Liver (tissue), 7 donors: ENCODE measurements at regions not wholly inside any gene's neighbourhood (a gene's known extent, or its start where the extent isn't known, plus 50 kb on each side); places are given as distances from the start of the nearest gene placed in this dataset.

ENCODE experiments used
- DNase-seq: peaks from one replicate; pipeline ENCODE4 v3.0.0-alpha.2; 2017; ENCODE audit warnings: low spot score
- H3K27ac ChIP-seq, 2 donors: one replicate each; pipeline ENCODE4 v1.7.0; 2013; ENCODE audit warnings: inconsistent platforms in 2 of 2, low read length in 2 of 2, control low read depth in 1 of 2, low read depth in 1 of 2, mild to moderate bottlenecking in 1 of 2
- H3K27me3 ChIP-seq, 4 donors: one replicate each; pipeline versions ENCODE4 v1.6.1 to v1.7.0; 2013; ENCODE audit warnings: low read length in 3 of 4, inconsistent platforms in 1 of 4, mild to moderate bottlenecking in 1 of 4, moderate library complexity in 1 of 4; ENCODE audit not compliant: control insufficient read depth in 4 of 4, insufficient read depth in 4 of 4
- H3K36me3 ChIP-seq, 4 donors: one replicate each; pipeline versions ENCODE4 v1.6.1 to v1.7.0; 2013; ENCODE audit warnings: low read length in 3 of 4, mild to moderate bottlenecking in 3 of 4, low read depth in 1 of 4, moderate library complexity in 1 of 4; ENCODE audit not compliant: control insufficient read depth in 4 of 4, insufficient read depth in 3 of 4
- H3K4me1 ChIP-seq, 4 donors: one replicate each; pipeline versions ENCODE4 v1.6.1 to v1.7.0; 2013; ENCODE audit warnings: low read length in 3 of 4, mild to moderate bottlenecking in 3 of 4, moderate library complexity in 1 of 4; ENCODE audit not compliant: control insufficient read depth in 4 of 4, insufficient read depth in 4 of 4
- H3K4me3 ChIP-seq, 3 donors: one replicate each; pipeline versions ENCODE4 v1.6.1 to v1.7.0; 2013; ENCODE audit warnings: low read length in 3 of 3, control low read depth in 1 of 3, low read depth in 1 of 3, mild to moderate bottlenecking in 1 of 3
- H3K9ac ChIP-seq, 2 donors: one replicate each; pipeline ENCODE4 v1.7.0; 2013; ENCODE audit warnings: low read length in 2 of 2, mild to moderate bottlenecking in 2 of 2, moderate library complexity in 2 of 2, control low read depth in 1 of 2, low read depth in 1 of 2
- H3K9me3 ChIP-seq, 4 donors: one replicate each; pipeline versions ENCODE4 v1.6.1 to v1.7.0; 2013; ENCODE audit warnings: low read length in 3 of 4; ENCODE audit not compliant: control insufficient read depth in 4 of 4
- ATF3 ChIP-seq: IDR thresholded peaks from 2 replicates; pipeline ENCODE4 v1.6.1; 2016; ENCODE audit warnings: antibody characterized with exemption
- EGR1 ChIP-seq, 2 donors: IDR thresholded peaks; 2 replicates each; pipeline ENCODE4 v1.6.1; 2016 to 2018; ENCODE audit warnings: antibody characterized with exemption in 2 of 2, low read depth in 2 of 2
- FOXA1 ChIP-seq: IDR thresholded peaks from 2 replicates; pipeline ENCODE4 v1.6.1; 2016; ENCODE audit warnings: antibody characterized with exemption
- FOXA2 ChIP-seq: IDR thresholded peaks from 2 replicates; pipeline ENCODE4 v1.6.1; 2016; ENCODE audit warnings: antibody characterized with exemption
- GABPA ChIP-seq, 2 donors: IDR thresholded peaks in 1 of 2; conservative IDR thresholded peaks in 1 of 2; 2 replicates each; pipeline ENCODE4 v1.6.1; 2016; ENCODE audit warnings: antibody characterized with exemption in 2 of 2, mild to moderate bottlenecking in 1 of 2, moderate library complexity in 1 of 2
- HNF4G ChIP-seq: IDR thresholded peaks from 2 replicates; pipeline ENCODE4 v1.6.1; 2016; ENCODE audit warnings: antibody characterized with exemption
- JUND ChIP-seq, 2 donors: IDR thresholded peaks; 2 replicates each; pipeline ENCODE4 v1.6.1; 2016; ENCODE audit warnings: antibody characterized with exemption in 2 of 2
- RAD21 ChIP-seq, 2 donors: IDR thresholded peaks; 2 replicates each; pipeline ENCODE4 v1.6.1; 2016; ENCODE audit warnings: antibody characterized with exemption in 2 of 2, mild to moderate bottlenecking in 2 of 2
- RXRA ChIP-seq, 2 donors: IDR thresholded peaks; 2 replicates each; pipeline ENCODE4 v1.6.1; 2017 to 2018; ENCODE audit warnings: antibody characterized with exemption in 2 of 2, mild to moderate bottlenecking in 1 of 2
- SP1 ChIP-seq: IDR thresholded peaks from 2 replicates; pipeline ENCODE4 v1.6.1; 2018; ENCODE audit warnings: antibody characterized with exemption, mild to moderate bottlenecking
- YY1 ChIP-seq: IDR thresholded peaks from 2 replicates; pipeline ENCODE4 v1.6.1; 2016; ENCODE audit warnings: antibody characterized with exemption, mild to moderate bottlenecking
- WGBS: extraction: QIAGEN DNeasy Blood & Tissue Kit; methylation state at CpG from one replicate; pipeline ENCODE4 v1.1.7; 2013; 5-methylcytosine and 5-hydroxymethylcytosine counted together
- TF ChIP-seq, protein P1 (sequence below): IDR thresholded peaks from 2 replicates; pipeline ENCODE4 v1.6.1; 2016; ENCODE audit warnings: antibody characterized with exemption
- TF ChIP-seq, protein P2 (sequence below): IDR thresholded peaks from 2 replicates; pipeline ENCODE4 v1.6.1; 2016; ENCODE audit warnings: antibody characterized with exemption, mild to moderate bottlenecking
- TF ChIP-seq, protein P3 (sequence below): IDR thresholded peaks from 2 replicates; pipeline ENCODE4 v1.6.1; 2016; ENCODE audit warnings: antibody characterized with exemption
- donor health status: healthy.
- donor health status: healthy.
- donor health status: healthy.
- donor health status: healthy.

- H3K9ac ChIP-seq: no peak overlapping the region
- no peaks in the 10 kb centered on the region for H3K36me3 ChIP-seq
- no peaks in the 10 kb centered on the region for H3K9me3 ChIP-seq
- no peak for DNase-seq
- H3K27me3 ChIP-seq: peaks cover 0 to 10% (median 1%) of the 10 kb centered on the region in 4 donors
- H3K4me1 ChIP-seq: no peaks in the 10 kb centered on the region
- H3K4me3 ChIP-seq: no peak overlapping the region
- TF ChIP-seq SP1: no peak
- no peak for TF ChIP-seq FOXA2
- TF ChIP-seq, protein P1, sequence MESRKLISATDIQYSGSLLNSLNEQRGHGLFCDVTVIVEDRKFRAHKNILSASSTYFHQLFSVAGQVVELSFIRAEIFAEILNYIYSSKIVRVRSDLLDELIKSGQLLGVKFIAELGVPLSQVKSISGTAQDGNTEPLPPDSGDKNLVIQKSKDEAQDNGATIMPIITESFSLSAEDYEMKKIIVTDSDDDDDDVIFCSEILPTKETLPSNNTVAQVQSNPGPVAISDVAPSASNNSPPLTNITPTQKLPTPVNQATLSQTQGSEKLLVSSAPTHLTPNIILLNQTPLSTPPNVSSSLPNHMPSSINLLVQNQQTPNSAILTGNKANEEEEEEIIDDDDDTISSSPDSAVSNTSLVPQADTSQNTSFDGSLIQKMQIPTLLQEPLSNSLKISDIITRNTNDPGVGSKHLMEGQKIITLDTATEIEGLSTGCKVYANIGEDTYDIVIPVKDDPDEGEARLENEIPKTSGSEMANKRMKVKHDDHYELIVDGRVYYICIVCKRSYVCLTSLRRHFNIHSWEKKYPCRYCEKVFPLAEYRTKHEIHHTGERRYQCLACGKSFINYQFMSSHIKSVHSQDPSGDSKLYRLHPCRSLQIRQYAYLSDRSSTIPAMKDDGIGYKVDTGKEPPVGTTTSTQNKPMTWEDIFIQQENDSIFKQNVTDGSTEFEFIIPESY: no peak
- no peak for TF ChIP-seq YY1
- TF ChIP-seq JUND (IDR thresholded peaks at IDR 0.05): no peak
- no peak for TF ChIP-seq FOXA1
- no peak overlapping the region for H3K27ac ChIP-seq
- 49% methylated on average over 12 of the region's 12 CpGs for WGBS
Observed at GRCh38 chr17:74108126-74108705, 95.3 kb upstream of the RPL38 start.

DNA sequence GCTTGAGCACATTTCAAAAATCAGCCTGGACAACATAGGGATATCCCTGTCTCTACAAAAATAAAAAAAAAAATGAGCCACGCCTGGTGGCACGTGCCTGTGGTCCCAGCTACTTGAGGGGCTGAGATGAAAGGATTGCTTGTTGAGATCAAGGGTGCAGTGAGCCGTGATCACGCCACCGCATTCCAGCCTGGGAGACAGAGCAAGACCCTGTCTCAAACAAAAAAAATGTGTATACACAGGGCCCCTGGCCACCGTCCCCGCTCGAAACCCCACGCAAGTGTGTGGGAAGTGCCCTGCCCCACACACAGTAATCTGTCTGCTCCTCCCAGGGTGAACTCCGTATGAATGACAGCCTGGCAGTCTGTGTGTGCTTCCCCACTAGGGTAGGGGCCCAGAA is 93.0 kb upstream of the RPL38 start:
- H3K27me3 ChIP-seq: peaks cover 0 to 10% (median 1%) of the 10 kb centered on the region in 4 donors
- no peak overlapping the region for H3K4me3 ChIP-seq
- WGBS: 35% methylated on average over 10 of the region's 10 CpGs
- no peak overlapping the region for H3K9ac ChIP-seq
- no peaks in the 10 kb centered on the region for H3K4me1 ChIP-seq
- no peak overlapping the region for H3K27ac ChIP-seq
- H3K9me3 ChIP-seq: no peaks in the 10 kb centered on the region
- DNase-seq: no peak
- H3K36me3 ChIP-seq: no peaks in the 10 kb centered on the region
- TF ChIP-seq, protein P2, sequence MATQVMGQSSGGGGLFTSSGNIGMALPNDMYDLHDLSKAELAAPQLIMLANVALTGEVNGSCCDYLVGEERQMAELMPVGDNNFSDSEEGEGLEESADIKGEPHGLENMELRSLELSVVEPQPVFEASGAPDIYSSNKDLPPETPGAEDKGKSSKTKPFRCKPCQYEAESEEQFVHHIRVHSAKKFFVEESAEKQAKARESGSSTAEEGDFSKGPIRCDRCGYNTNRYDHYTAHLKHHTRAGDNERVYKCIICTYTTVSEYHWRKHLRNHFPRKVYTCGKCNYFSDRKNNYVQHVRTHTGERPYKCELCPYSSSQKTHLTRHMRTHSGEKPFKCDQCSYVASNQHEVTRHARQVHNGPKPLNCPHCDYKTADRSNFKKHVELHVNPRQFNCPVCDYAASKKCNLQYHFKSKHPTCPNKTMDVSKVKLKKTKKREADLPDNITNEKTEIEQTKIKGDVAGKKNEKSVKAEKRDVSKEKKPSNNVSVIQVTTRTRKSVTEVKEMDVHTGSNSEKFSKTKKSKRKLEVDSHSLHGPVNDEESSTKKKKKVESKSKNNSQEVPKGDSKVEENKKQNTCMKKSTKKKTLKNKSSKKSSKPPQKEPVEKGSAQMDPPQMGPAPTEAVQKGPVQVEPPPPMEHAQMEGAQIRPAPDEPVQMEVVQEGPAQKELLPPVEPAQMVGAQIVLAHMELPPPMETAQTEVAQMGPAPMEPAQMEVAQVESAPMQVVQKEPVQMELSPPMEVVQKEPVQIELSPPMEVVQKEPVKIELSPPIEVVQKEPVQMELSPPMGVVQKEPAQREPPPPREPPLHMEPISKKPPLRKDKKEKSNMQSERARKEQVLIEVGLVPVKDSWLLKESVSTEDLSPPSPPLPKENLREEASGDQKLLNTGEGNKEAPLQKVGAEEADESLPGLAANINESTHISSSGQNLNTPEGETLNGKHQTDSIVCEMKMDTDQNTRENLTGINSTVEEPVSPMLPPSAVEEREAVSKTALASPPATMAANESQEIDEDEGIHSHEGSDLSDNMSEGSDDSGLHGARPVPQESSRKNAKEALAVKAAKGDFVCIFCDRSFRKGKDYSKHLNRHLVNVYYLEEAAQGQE: no peak
- TF ChIP-seq EGR1 (IDR thresholded peaks at IDR 0.05; ENCODE audit: low read depth in 2 of 2): no peak
- no peak for TF ChIP-seq HNF4G
- no peak for TF ChIP-seq FOXA1

DNA sequence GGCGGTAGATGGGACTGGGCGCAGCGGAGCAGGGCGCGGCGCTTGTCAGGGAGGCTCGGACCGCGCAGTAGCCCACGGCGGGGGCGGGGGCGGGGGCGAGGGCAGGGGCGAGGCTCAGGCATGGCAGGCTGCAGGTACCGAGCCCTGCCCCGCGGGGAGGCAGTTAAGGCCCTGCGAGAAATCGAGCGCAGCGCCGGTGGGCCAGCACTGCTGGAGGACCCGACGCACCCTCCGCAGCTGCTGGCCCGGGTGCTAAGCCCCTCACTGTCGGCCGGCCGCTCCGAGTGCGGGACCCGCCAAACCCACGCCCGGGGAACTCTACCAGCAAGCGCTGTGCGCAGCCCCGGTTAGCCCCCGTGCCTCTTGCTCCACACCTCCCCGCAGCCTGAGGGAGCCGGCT is 90.2 kb upstream of the RPL38 start:
- Histone ChIP-seq H3K9me3 (no peaks in the 10 kb centered on the region), H3K4me3 (no peak overlapping the region), H3K36me3 (no peaks in the 10 kb centered on the region), H3K9ac (no peak overlapping the region), H3K27ac (no peak overlapping the region), H3K27me3 (peaks cover 0 to 14% (median 1%) of the 10 kb centered on the region in 4 donors), H3K4me1 (no peaks in the 10 kb centered on the region)
- 97% methylated on average over 41 of the region's 41 CpGs for WGBS
- DNase-seq: no peak
- TF ChIP-seq GABPA (IDR thresholded peaks at IDR 0.05 in 1 of 2, conservative IDR thresholded peaks at IDR 0.05 in 1 of 2) (no peak), SP1 (no peak), YY1 (no peak), FOXA2 (no peak), FOXA1 (no peak), HNF4G (no peak), RAD21 (IDR thresholded peaks at IDR 0.05) (no peak), ATF3 (no peak), RXRA (IDR thresholded peaks at IDR 0.05) (no peak)
- TF ChIP-seq, protein P1: no peak
- TF ChIP-seq, protein P2: no peak
- TF ChIP-seq, protein P3, sequence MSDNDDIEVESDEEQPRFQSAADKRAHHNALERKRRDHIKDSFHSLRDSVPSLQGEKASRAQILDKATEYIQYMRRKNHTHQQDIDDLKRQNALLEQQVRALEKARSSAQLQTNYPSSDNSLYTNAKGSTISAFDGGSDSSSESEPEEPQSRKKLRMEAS: no peak
